HG02981 (cell line): ENCODE measurements at regions not wholly inside any gene's neighbourhood (a gene's known extent, or its start where the extent isn't known, plus 50 kb on each side); places are given as distances from the start of the nearest gene placed in this dataset.

Experiments used
- ATAC-seq: cut with Tn5 transposase; IDR thresholded peaks from one replicate; pipeline ENCODE4 v1.9.1; 2021; ENCODE audit warnings: mild to moderate bottlenecking, moderate library complexity; ENCODE audit not compliant: unreplicated experiment

- ATAC-seq, result no peak
These were observed 80.9 kb upstream of the SLC38A2 start for GRCh38 chr12:46453428-46453827.

GRCh38 chr12:46452776-46453175 lies 80.2 kb upstream of the SLC38A2 start:
- ATAC-seq, result no peak

- ATAC-seq, result no peak
These were observed 79.6 kb upstream of the SLC38A2 start for GRCh38 chr12:46452061-46452615.

GRCh38 chr12:46451276-46452021 lies 78.9 kb upstream of the SLC38A2 start:
- no peak for ATAC-seq

- no peak for ATAC-seq
These were observed 77.7 kb upstream of the SLC38A2 start for GRCh38 chr12:46450279-46450748.

- ATAC-seq, result no peak
These were observed 77.3 kb upstream of the SLC38A2 start for GRCh38 chr12:46449856-46450255.

GRCh38 chr12:46449316-46449715 lies 76.7 kb upstream of the SLC38A2 start:
- no peak for ATAC-seq

GRCh38 chr12:46446645-46447044 lies 74.1 kb upstream of the SLC38A2 start:
- ATAC-seq, result no peak

- no peak for ATAC-seq
These were observed 73.1 kb upstream of the SLC38A2 start for GRCh38 chr12:46445551-46446235.

- ATAC-seq, result no peak
These were observed 72.5 kb upstream of the SLC38A2 start for GRCh38 chr12:46445093-46445492.

- no peak for ATAC-seq
These were observed 71.2 kb upstream of the SLC38A2 start for GRCh38 chr12:46443594-46444263.

GRCh38 chr12:46442738-46443137 lies 70.2 kb upstream of the SLC38A2 start:
- ATAC-seq, result no peak

GRCh38 chr12:46442239-46442638 lies 69.7 kb upstream of the SLC38A2 start:
- no peak for ATAC-seq

GRCh38 chr12:46439793-46440511 lies 67.4 kb upstream of the SLC38A2 start:
- no peak for ATAC-seq

- ATAC-seq, result no peak
These were observed 66.2 kb upstream of the SLC38A2 start for GRCh38 chr12:46438719-46439319.

GRCh38 chr12:46438256-46438655 lies 65.7 kb upstream of the SLC38A2 start:
- ATAC-seq, result no peak

GRCh38 chr12:46437469-46437868 lies 64.9 kb upstream of the SLC38A2 start:
- no peak for ATAC-seq

GRCh38 chr12:46436747-46437146 lies 64.2 kb upstream of the SLC38A2 start:
- ATAC-seq, result no peak

GRCh38 chr12:46435625-46436024 lies 63.1 kb upstream of the SLC38A2 start:
- no peak for ATAC-seq

GRCh38 chr12:46435029-46435428 lies 62.5 kb upstream of the SLC38A2 start:
- ATAC-seq, result no peak
